H1 (cell line): ENCODE measurements at regions not wholly inside any gene's neighbourhood (a gene's known extent, or its start where the extent isn't known, plus 50 kb on each side); places are given as distances from the start of the nearest gene placed in this dataset.

ENCODE experiments used
- CTCF ChIA-PET: fragments of 300-600 bp; sonication (Branson Sonifier 250); formaldehyde crosslinking; loops from one replicate; lab custom pipeline; 2021; ENCODE audit not compliant: partially characterized antibody; lab: Charles Lee
- POLR2A ChIA-PET: fragments of 300-600 bp; sonication (Branson Sonifier 250); formaldehyde crosslinking; loops from one replicate; lab custom pipeline; 2021; ENCODE audit warnings: inconsistent platforms; ENCODE audit not compliant: partially characterized antibody; lab: Charles Lee
- DNase-seq, 2 experiments: peaks; one replicate each; pipeline versions ENCODE4 v3.0.0 to v3.0.0-alpha.2; 2010 to 2022; ENCODE audit warnings: low spot score in 2 of 2, low read depth in 1 of 2, mixed read lengths in 1 of 2
- FAIRE-seq: peaks from 2 replicates; lab custom pipeline; 2011; peaks lifted over from hg19 to GRCh38; lab: Jason Lieb, UNC
- H2AFZ ChIP-seq: 2 replicates; pipeline ENCODE4 v1.8.1; 2012; ENCODE audit warnings: low read length, inconsistent platforms
- H2AK5ac ChIP-seq: 2 replicates; pipeline ENCODE4 v1.6.1; 2013; ENCODE audit warnings: low read depth, low read length
- H2BK120ac ChIP-seq: replicated peaks from 2 replicates; pipeline ENCODE3; 2013; ENCODE audit warnings: low read depth, low read length, inconsistent platforms
- H2BK12ac ChIP-seq: 2 replicates; pipeline ENCODE4 v1.6.1; 2013; ENCODE audit warnings: low read depth, low read length
- H2BK15ac ChIP-seq: 2 replicates; pipeline ENCODE4 v1.6.1; 2013; ENCODE audit warnings: low read length
- H2BK20ac ChIP-seq: 2 replicates; pipeline ENCODE4 v1.6.1; 2013; ENCODE audit warnings: low read length
- H2BK5ac ChIP-seq: 2 replicates; pipeline ENCODE4 v1.6.1; 2013; ENCODE audit warnings: low read depth, low read length
- H3K14ac ChIP-seq: 2 replicates; pipeline ENCODE4 v1.6.1; 2013; ENCODE audit warnings: inconsistent platforms; ENCODE audit not compliant: insufficient read length
- H3K18ac ChIP-seq: 2 replicates; pipeline ENCODE4 v1.6.1; 2013; ENCODE audit warnings: low read length; ENCODE audit errors: extremely low read depth
- H3K23ac ChIP-seq: 2 replicates; pipeline ENCODE4 v1.6.1; 2013; ENCODE audit warnings: inconsistent platforms; ENCODE audit not compliant: insufficient read length
- H3K23me2 ChIP-seq: 2 replicates; pipeline ENCODE4 v1.6.1; 2013; ENCODE audit warnings: low read depth, low read length
- H3K27ac ChIP-seq: 2 replicates; pipeline ENCODE4 v1.6.1; 2011; ENCODE audit warnings: low read depth, low read length, inconsistent platforms
- H3K27me3 ChIP-seq, 4 experiments: replicated peaks in 1 of 4; 1 replicate in 1 of 4; 2 replicates in 3 of 4; pipeline versions ENCODE4 v1.6.1 to v1.8.1; 2011 to 2013; ENCODE audit warnings: low read length in 3 of 4, mild to moderate bottlenecking in 3 of 4, inconsistent platforms in 2 of 4, mixed read lengths in 2 of 4, moderate library complexity in 1 of 4; ENCODE audit not compliant: control insufficient read depth in 3 of 4, insufficient read depth in 3 of 4; ENCODE audit errors: extremely low read depth in 1 of 4
- H3K36me3 ChIP-seq, 4 experiments: 2 replicates each; pipeline versions ENCODE4 v1.6.1 to v1.8.1; 2011 to 2013; ENCODE audit warnings: mild to moderate bottlenecking in 4 of 4, low read length in 3 of 4, moderate library complexity in 2 of 4, control low read depth in 1 of 4, inconsistent platforms in 1 of 4; ENCODE audit not compliant: insufficient read depth in 4 of 4, control insufficient read depth in 2 of 4
- H3K4ac ChIP-seq: replicated peaks from 2 replicates; pipeline ENCODE3; 2013; ENCODE audit warnings: low read length, low read depth, mixed read lengths, inconsistent platforms; ENCODE audit not compliant: insufficient read length
- H3K4me1 ChIP-seq, 4 experiments: replicated peaks in 1 of 4; 1 replicate in 1 of 4; 2 replicates in 3 of 4; pipeline versions ENCODE4 v1.6.1 to v1.8.1; 2011 to 2013; ENCODE audit warnings: low read length in 3 of 4, inconsistent platforms in 2 of 4, mixed read lengths in 1 of 4; ENCODE audit not compliant: insufficient read depth in 4 of 4, control insufficient read depth in 3 of 4
- H3K4me2 ChIP-seq, 2 experiments: 2 replicates each; pipeline versions ENCODE4 v1.6.1 to v1.8.1; 2011 to 2013; ENCODE audit warnings: low read depth in 2 of 2, low read length in 2 of 2, control low read depth in 1 of 2, inconsistent platforms in 1 of 2, mild to moderate bottlenecking in 1 of 2; ENCODE audit not compliant: insufficient read depth in 1 of 2
- H3K4me3 ChIP-seq, 4 experiments: fragments of 200-600, 300-600 bp in 1 of 4; sonication (generic), shearing (Covaris generic), sonication (Bioruptor Twin) in 1 of 4; 2 replicates each; pipeline versions ENCODE4 v1.5.1 to v1.8.1; 2011 to 2016; ENCODE audit warnings: low read length in 4 of 4, low read depth in 3 of 4, control low read depth in 2 of 4, inconsistent platforms in 2 of 4, mild to moderate bottlenecking in 2 of 4, mixed read lengths in 1 of 4, moderate library complexity in 1 of 4; ENCODE audit not compliant: insufficient read depth in 2 of 4; ENCODE audit errors: extremely low read depth in 1 of 4
- H3K56ac ChIP-seq: replicated peaks from 2 replicates; pipeline ENCODE3; 2013; ENCODE audit warnings: low read depth, mild to moderate bottlenecking, mixed read lengths, low read length, inconsistent platforms; ENCODE audit not compliant: insufficient read length
- H3K79me1 ChIP-seq: 2 replicates; pipeline ENCODE4 v1.6.1; 2013; ENCODE audit warnings: low read depth, low read length, control low read depth
- H3K79me2 ChIP-seq, 2 experiments: 2 replicates each; pipeline versions ENCODE4 v1.6.1 to v1.8.1; 2012 to 2013; ENCODE audit warnings: low read length in 2 of 2, mild to moderate bottlenecking in 2 of 2, inconsistent platforms in 1 of 2; ENCODE audit not compliant: insufficient read depth in 2 of 2, control insufficient read depth in 1 of 2
- H3K9ac ChIP-seq, 4 experiments: replicated peaks in 1 of 4; 1 replicate in 1 of 4; 2 replicates in 3 of 4; pipeline versions ENCODE4 v1.6.1 to v1.8.1; 2011 to 2013; ENCODE audit warnings: low read depth in 3 of 4, low read length in 3 of 4, control low read depth in 2 of 4, mild to moderate bottlenecking in 2 of 4, moderate library complexity in 2 of 4, inconsistent platforms in 1 of 4; ENCODE audit errors: extremely low read depth in 1 of 4
- H3K9me3 ChIP-seq, 2 experiments: 2 replicates each; pipeline versions ENCODE4 v1.6.1 to v1.8.1; 2012 to 2013; ENCODE audit warnings: mild to moderate bottlenecking in 2 of 2, moderate library complexity in 2 of 2, control low read depth in 1 of 2, inconsistent platforms in 1 of 2, low read depth in 1 of 2, low read length in 1 of 2, mixed read lengths in 1 of 2; ENCODE audit not compliant: insufficient read depth in 2 of 2
- H4K20me1 ChIP-seq, 2 experiments: replicated peaks in 1 of 2; 2 replicates each; pipeline versions ENCODE3 to v1.8.1; 2011 to 2013; ENCODE audit warnings: inconsistent platforms in 2 of 2, low read length in 2 of 2, mild to moderate bottlenecking in 1 of 2; ENCODE audit not compliant: insufficient read depth in 2 of 2, control insufficient read depth in 1 of 2
- H4K5ac ChIP-seq: 2 replicates; pipeline ENCODE4 v1.6.1; 2013; ENCODE audit warnings: low read length, low read depth, mixed read lengths, inconsistent platforms; ENCODE audit not compliant: insufficient read length
- H4K8ac ChIP-seq: 2 replicates; pipeline ENCODE4 v1.8.0; 2013; ENCODE audit warnings: mild to moderate bottlenecking, moderate library complexity, low read length, inconsistent platforms; ENCODE audit not compliant: insufficient read depth; ENCODE audit errors: extremely low read depth
- H4K91ac ChIP-seq: replicated peaks from 2 replicates; pipeline ENCODE3; 2013; ENCODE audit warnings: low read length, mixed read lengths, inconsistent platforms; ENCODE audit not compliant: insufficient read length
- JUND ChIP-seq: IDR thresholded peaks from 2 replicates; pipeline ENCODE4 v1.6.1; 2011; ENCODE audit warnings: mild to moderate bottlenecking, improper control_type of control experiment, low read length
- NANOG ChIP-seq: IDR thresholded peaks from 2 replicates; pipeline ENCODE4 v1.6.1; 2011; ENCODE audit warnings: low read length, low read depth, mild to moderate bottlenecking, inconsistent platforms; ENCODE audit not compliant: insufficient read depth, poor library complexity, severe bottlenecking
- WGBS, 2 experiments: shearing (Covaris generic) in 1 of 2; methylation state at CpG; one replicate each; pipeline versions ENCODE4 v1.1.6 to v1.1.7; 2013 to 2015; ENCODE audit warnings: low lambda C conversion rate in 2 of 2, mixed read lengths in 2 of 2, inconsistent platforms in 1 of 2, low coverage in 1 of 2, missing lambda C conversion rate in 1 of 2; ENCODE audit not compliant: insufficient replicate concordance in 2 of 2, insufficient coverage in 1 of 2, insufficient read length in 1 of 2; ENCODE audit errors: extremely low coverage in 1 of 2, missing lambda C conversion rate in 1 of 2; 5-methylcytosine and 5-hydroxymethylcytosine counted together

GRCh38 chr9:81759680-81760215 is 70.4 kb upstream of the TLE1 start:
- no peak overlapping the region for H2BK12ac ChIP-seq
- no peak overlapping the region for H2BK15ac ChIP-seq
- H2BK20ac ChIP-seq: no peak overlapping the region
- H3K27me3 ChIP-seq: no peaks in the 10 kb centered on the region
- FAIRE-seq (no peak), DNase-seq (no peak)
- no peak overlapping the region for H2BK5ac ChIP-seq
- ChIA-PET CTCF (no interaction called here), POLR2A (no interaction called here)
- no peak overlapping the region for H3K56ac ChIP-seq
- no peak overlapping the region for H3K27ac ChIP-seq
- no peaks in the 10 kb centered on the region for H3K36me3 ChIP-seq
- WGBS, 2 experiments: 89% methylated on average over 5 of the region's 5 CpGs; no CpG with 5 or more reads in 1 of the 2 experiments
- peaks cover 0 to 5% (median 2%) of the 10 kb centered on the region in 4 experiments; a peak in 3 of 7 replicates for H3K4me1 ChIP-seq
- no peaks in the 10 kb centered on the region for H3K23me2 ChIP-seq
- H3K14ac ChIP-seq: no peak overlapping the region
- H3K4me2 ChIP-seq: no peak overlapping the region
- no peak overlapping the region for H3K18ac ChIP-seq
- H2BK120ac ChIP-seq: no peak overlapping the region
- H2AFZ ChIP-seq: no peak overlapping the region
- H3K79me1 ChIP-seq: no peaks in the 10 kb centered on the region
- H4K91ac ChIP-seq: no peak overlapping the region
- no peak overlapping the region for H3K4ac ChIP-seq
- H3K4me3 ChIP-seq: no peak overlapping the region
- no peak overlapping the region for H2AK5ac ChIP-seq
- TF ChIP-seq NANOG: no peak
- peak; percentile 40; the same call in 1 of the 2 replicates for TF ChIP-seq JUND
- H4K5ac ChIP-seq: no peak overlapping the region
- no peaks in the 10 kb centered on the region for H3K9me3 ChIP-seq
- H3K23ac ChIP-seq: no peak overlapping the region
- H4K8ac ChIP-seq: no peak overlapping the region
- H3K9ac ChIP-seq: no peak overlapping the region
- H3K79me2 ChIP-seq: no peaks in the 10 kb centered on the region
- H4K20me1 ChIP-seq: no peaks in the 10 kb centered on the region
